ENCODE measurements at regions not wholly inside any gene's neighbourhood (a gene's known extent, or its start where the extent isn't known, plus 50 kb on each side); places are given as distances from the start of the nearest gene placed in this dataset.

GRCh38 chr2:225270861-225271260 lies 128.6 kb upstream of the NYAP2 start:
- TF ChIP-seq CTCF (IDR thresholded peaks at IDR 0.05), result no peak
- no peak for TF ChIP-seq ZFX (IDR thresholded peaks at IDR 0.05; ENCODE audit: borderline replicate concordance)

All from 22Rv1 (cell line).